Spleen (tissue), 7 donors: ENCODE measurements at regions not wholly inside any gene's neighbourhood (a gene's known extent, or its start where the extent isn't known, plus 50 kb on each side); places are given as distances from the start of the nearest gene placed in this dataset.

Experiments
- POLR2AphosphoS5 ChIP-seq, 3 donors: sonication (generic); formaldehyde crosslinking; IDR thresholded peaks; one replicate each; pipeline ENCODE4 v1.5.1; 2017; ENCODE audit warnings: antibody characterized with exemption in 3 of 3
- TF ChIP-seq, protein P1 (sequence below), 11 experiments: fragments of 200-600 bp in 7 of 11; fragments of 450-650 bp in 4 of 11; sonication (generic) in 4 of 11; IDR thresholded peaks in 8 of 11; conservative IDR thresholded peaks in 3 of 11; 1 replicate in 7 of 11; 2 replicates in 4 of 11; pipeline versions ENCODE4 v1.4.0 to v1.8.0; 2016 to 2021; ENCODE audit warnings: antibody characterized with exemption in 11 of 11, inconsistent platforms in 4 of 11, mild to moderate bottlenecking in 1 of 11
- donor health status: DM: no; HTN: no; CAD: no; lungs with moderate emphysema.
- donor health status: DM: no; HTN: no; CAD: no.
- donor health status: DM: no; HTN: no; CAD: no.

DNA sequence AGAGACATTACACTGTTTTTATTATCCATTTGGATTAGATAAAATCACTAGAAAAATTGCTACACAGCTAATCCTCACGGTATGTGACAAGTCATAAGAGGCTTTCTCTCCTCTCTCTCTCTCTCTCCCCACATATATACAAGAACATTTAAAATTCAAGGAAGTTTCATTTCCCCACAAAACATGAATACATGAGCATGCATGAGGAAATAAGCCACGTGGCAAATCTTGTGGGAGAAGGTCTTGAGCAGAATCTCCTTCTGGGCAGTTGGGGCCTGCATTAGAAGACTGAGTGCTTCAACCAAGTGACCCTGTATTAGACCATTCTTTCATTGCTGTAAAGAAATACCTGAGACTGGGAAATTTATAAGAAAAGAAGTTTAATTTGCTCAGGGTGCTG lies 1313.1 kb downstream of the MRPL39 start:
- TF ChIP-seq, protein P1, sequence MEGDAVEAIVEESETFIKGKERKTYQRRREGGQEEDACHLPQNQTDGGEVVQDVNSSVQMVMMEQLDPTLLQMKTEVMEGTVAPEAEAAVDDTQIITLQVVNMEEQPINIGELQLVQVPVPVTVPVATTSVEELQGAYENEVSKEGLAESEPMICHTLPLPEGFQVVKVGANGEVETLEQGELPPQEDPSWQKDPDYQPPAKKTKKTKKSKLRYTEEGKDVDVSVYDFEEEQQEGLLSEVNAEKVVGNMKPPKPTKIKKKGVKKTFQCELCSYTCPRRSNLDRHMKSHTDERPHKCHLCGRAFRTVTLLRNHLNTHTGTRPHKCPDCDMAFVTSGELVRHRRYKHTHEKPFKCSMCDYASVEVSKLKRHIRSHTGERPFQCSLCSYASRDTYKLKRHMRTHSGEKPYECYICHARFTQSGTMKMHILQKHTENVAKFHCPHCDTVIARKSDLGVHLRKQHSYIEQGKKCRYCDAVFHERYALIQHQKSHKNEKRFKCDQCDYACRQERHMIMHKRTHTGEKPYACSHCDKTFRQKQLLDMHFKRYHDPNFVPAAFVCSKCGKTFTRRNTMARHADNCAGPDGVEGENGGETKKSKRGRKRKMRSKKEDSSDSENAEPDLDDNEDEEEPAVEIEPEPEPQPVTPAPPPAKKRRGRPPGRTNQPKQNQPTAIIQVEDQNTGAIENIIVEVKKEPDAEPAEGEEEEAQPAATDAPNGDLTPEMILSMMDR (IDR thresholded peaks at IDR 0.05 in 8 of 11, conservative IDR thresholded peaks at IDR 0.05 in 3 of 11) = no peak
- TF ChIP-seq POLR2AphosphoS5 (IDR thresholded peaks at IDR 0.05) = no peak
